ENCODE measurements at regions not wholly inside any gene's neighbourhood (a gene's known extent, or its start where the extent isn't known, plus 50 kb on each side); places are given as distances from the start of the nearest gene placed in this dataset.
"Not testable (repeated sequence)": the region's sequence is repeated elsewhere in the genome, so short reads cannot be mapped to it uniquely, and the experiment has no call there.

- no peak for DNase-seq (ENCODE audit: low spot score)
Observed at GRCh38 chr11:11004069-11004468, 146.2 kb upstream of the ZBED5 start.

- no peak for DNase-seq (ENCODE audit: low spot score)
Observed at GRCh38 chr11:11003226-11003625, 145.4 kb upstream of the ZBED5 start.

- DNase-seq (ENCODE audit: low spot score) = no peak
Observed at GRCh38 chr11:11000579-11001283, 142.9 kb upstream of the ZBED5 start.

GRCh38 chr11:10998674-10999073, 140.8 kb upstream of the ZBED5 start:
- DNase-seq (ENCODE audit: low spot score) = no peak

GRCh38 chr11:10996678-10997077, 138.8 kb upstream of the ZBED5 start:
- no peak for DNase-seq (ENCODE audit: low spot score)

- DNase-seq (ENCODE audit: low spot score) = no peak
Observed at GRCh38 chr11:10993640-10994039, 135.8 kb upstream of the ZBED5 start.

GRCh38 chr11:10993186-10993585, 135.3 kb upstream of the ZBED5 start:
- no peak for DNase-seq (ENCODE audit: low spot score)

- no peak for DNase-seq (ENCODE audit: low spot score)
Observed at GRCh38 chr11:10991393-10991792, 133.5 kb upstream of the ZBED5 start.

GRCh38 chr11:10990637-10991193, 132.9 kb upstream of the ZBED5 start:
- no peak for DNase-seq (ENCODE audit: low spot score)

GRCh38 chr11:10990160-10990559, 132.3 kb upstream of the ZBED5 start:
- no peak for DNase-seq (ENCODE audit: low spot score)

GRCh38 chr11:10986006-10986405, 128.2 kb upstream of the ZBED5 start:
- no peak for DNase-seq (ENCODE audit: low spot score)

GRCh38 chr11:10984742-10985141, 126.9 kb upstream of the ZBED5 start:
- DNase-seq (ENCODE audit: low spot score) = no peak

- no peak for DNase-seq (ENCODE audit: low spot score)
Observed at GRCh38 chr11:10984250-10984649, 126.4 kb upstream of the ZBED5 start.

GRCh38 chr11:10982704-10983510, 125.1 kb upstream of the ZBED5 start:
- no peak for DNase-seq (ENCODE audit: low spot score)

- DNase-seq (ENCODE audit: low spot score) = no peak
Observed at GRCh38 chr11:10979529-10979928, 121.7 kb upstream of the ZBED5 start.

GRCh38 chr11:10978198-10978597, 120.3 kb upstream of the ZBED5 start:
- DNase-seq (ENCODE audit: low spot score) = no peak

GRCh38 chr11:10975287-10975721, 117.5 kb upstream of the ZBED5 start:
- DNase-seq (ENCODE audit: low spot score) = no peak

GRCh38 chr11:10973416-10973815, 115.6 kb upstream of the ZBED5 start:
- no peak for DNase-seq (ENCODE audit: low spot score)

- DNase-seq (ENCODE audit: low spot score) = no peak
Observed at GRCh38 chr11:10970926-10971325, 113.1 kb upstream of the ZBED5 start.

GRCh38 chr11:10969387-10969786, 111.5 kb upstream of the ZBED5 start:
- no peak for DNase-seq (ENCODE audit: low spot score)

GRCh38 chr11:10956884-10957283, 99.0 kb upstream of the ZBED5 start:
- DNase-seq (ENCODE audit: low spot score) = not testable (repeated sequence)

- no peak for DNase-seq (ENCODE audit: low spot score)
Observed at GRCh38 chr11:10955616-10956015, 97.8 kb upstream of the ZBED5 start.

GRCh38 chr11:10954184-10954583, 96.3 kb upstream of the ZBED5 start:
- DNase-seq (ENCODE audit: low spot score) = no peak

Measured in putamen (tissue), 1 donor.